Spinal cord (tissue), 9 donors: ENCODE measurements at regions not wholly inside any gene's neighbourhood (a gene's known extent, or its start where the extent isn't known, plus 50 kb on each side); places are given as distances from the start of the nearest gene placed in this dataset.

ENCODE experiments used
- DNase-seq, 6 donors: peaks; one replicate each; pipeline versions ENCODE4 v3.0.0 to v3.0.0-alpha.2; 2013 to 2015; ENCODE audit warnings: low spot score in 6 of 6, low read depth in 4 of 6
- H3K27ac ChIP-seq: one replicate; pipeline ENCODE4 v1.5.1; 2013; ENCODE audit warnings: low read depth, low read length, control low read depth
- H3K27me3 ChIP-seq: one replicate; pipeline ENCODE4 v1.6.1; 2013; ENCODE audit warnings: low read length; ENCODE audit not compliant: control insufficient read depth, insufficient read depth
- H3K36me3 ChIP-seq: one replicate; pipeline ENCODE4 v1.6.1; 2013; ENCODE audit warnings: low read length; ENCODE audit not compliant: control insufficient read depth, insufficient read depth
- H3K4me1 ChIP-seq: one replicate; pipeline ENCODE4 v1.6.1; 2013; ENCODE audit warnings: low read length; ENCODE audit not compliant: control insufficient read depth, insufficient read depth
- H3K4me3 ChIP-seq: one replicate; pipeline ENCODE4 v1.5.1; 2013; ENCODE audit warnings: low read depth, low read length, control low read depth
- H3K9me3 ChIP-seq: one replicate; pipeline ENCODE4 v1.6.1; 2013; ENCODE audit warnings: low read length; ENCODE audit not compliant: control insufficient read depth, insufficient read depth
- WGBS: methylation state at CpG from one replicate; pipeline ENCODE4 v1.1.5; 2013; ENCODE audit warnings: missing lambda C conversion rate; ENCODE audit not compliant: insufficient coverage; 5-methylcytosine and 5-hydroxymethylcytosine counted together
- donor health status: healthy.

- Histone ChIP-seq H3K27ac (no peak overlapping the region), H3K27me3 (no peaks in the 10 kb centered on the region), H3K4me3 (no peak overlapping the region), H3K4me1 (peaks cover 3% of the 10 kb centered on the region), H3K36me3 (no peaks in the 10 kb centered on the region), H3K9me3 (no peaks in the 10 kb centered on the region)
- DNase-seq = no peak
- WGBS = 58% methylated on average over 8 of the region's 9 CpGs
Observed at GRCh38 chr16:86090461-86091170, 191.7 kb downstream of the IRF8 start.

- no peak overlapping the region for H3K27ac ChIP-seq
- H3K9me3 ChIP-seq = no peaks in the 10 kb centered on the region
- DNase-seq = no peak
- H3K4me3 ChIP-seq = no peak overlapping the region
- no peaks in the 10 kb centered on the region for H3K36me3 ChIP-seq
- no peaks in the 10 kb centered on the region for H3K27me3 ChIP-seq
- WGBS = 90% methylated on average over 4 of the region's 7 CpGs
- peaks cover 3% of the 10 kb centered on the region for H3K4me1 ChIP-seq
Observed at GRCh38 chr16:86091976-86092375, 193.0 kb downstream of the IRF8 start.

GRCh38 chr16:86092586-86093480 is 193.9 kb downstream of the IRF8 start:
- WGBS = 90% methylated on average over 17 of the region's 27 CpGs
- no peak overlapping the region for H3K4me3 ChIP-seq

GRCh38 chr16:86093801-86094750 is 195.1 kb downstream of the IRF8 start:
- no peak for DNase-seq
- no peak overlapping the region for H3K4me3 ChIP-seq
- H3K9me3 ChIP-seq = peaks cover 5% of the 10 kb centered on the region
- H3K27me3 ChIP-seq = no peaks in the 10 kb centered on the region
- H3K27ac ChIP-seq = no peak overlapping the region
- no peaks in the 10 kb centered on the region for H3K36me3 ChIP-seq
- peaks cover 3% of the 10 kb centered on the region for H3K4me1 ChIP-seq
- 89% methylated on average over 13 of the region's 14 CpGs for whole genome bisulfite sequencing

More at GRCh38 chr16:86092586-86093480, 193.9 kb downstream of the IRF8 start:
- no peaks in the 10 kb centered on the region for H3K27me3 ChIP-seq
- H3K27ac ChIP-seq = no peak overlapping the region
- H3K9me3 ChIP-seq = peaks cover 5% of the 10 kb centered on the region
- H3K36me3 ChIP-seq = no peaks in the 10 kb centered on the region
- no peak for DNase-seq
- peaks cover 3% of the 10 kb centered on the region for H3K4me1 ChIP-seq

DNA sequence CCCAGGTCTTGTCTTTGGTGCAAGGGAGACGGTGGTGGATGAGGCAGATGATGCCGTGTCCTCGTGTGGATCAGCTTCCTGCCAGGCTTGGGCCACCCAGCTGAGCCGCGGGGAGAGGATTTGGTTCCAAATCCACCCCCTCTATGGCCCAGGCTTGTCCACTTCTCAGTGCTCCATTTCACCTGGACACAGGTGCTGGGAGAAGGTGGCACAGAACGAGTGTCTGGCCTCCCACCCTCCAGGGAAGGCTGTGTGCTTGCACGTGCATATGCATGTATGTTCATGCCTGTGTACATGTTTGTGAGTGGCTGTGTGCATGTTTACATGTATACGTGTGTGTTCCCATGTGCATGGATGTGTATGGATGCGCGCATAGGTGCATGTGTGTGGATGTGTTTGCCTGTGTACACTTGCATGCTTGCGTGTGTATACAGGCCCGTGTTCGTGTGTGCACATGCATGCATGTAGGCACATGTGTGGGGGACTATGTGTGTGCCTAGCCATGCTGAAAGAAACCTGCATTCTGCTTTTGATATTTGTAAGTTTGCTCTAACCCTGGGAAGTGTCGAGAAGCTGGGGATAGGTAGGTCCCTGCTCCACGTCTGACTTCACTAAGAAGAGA is 196.3 kb downstream of the IRF8 start:
- H3K4me3 ChIP-seq = no peak overlapping the region
- 95% methylated on average over 15 of the region's 15 CpGs for WGBS
- no peak overlapping the region for H3K27ac ChIP-seq
- H3K9me3 ChIP-seq = peaks cover 5% of the 10 kb centered on the region
- no peaks in the 10 kb centered on the region for H3K36me3 ChIP-seq
- H3K4me1 ChIP-seq = peaks cover 3% of the 10 kb centered on the region
- no peak for DNase-seq
- no peaks in the 10 kb centered on the region for H3K27me3 ChIP-seq

DNA sequence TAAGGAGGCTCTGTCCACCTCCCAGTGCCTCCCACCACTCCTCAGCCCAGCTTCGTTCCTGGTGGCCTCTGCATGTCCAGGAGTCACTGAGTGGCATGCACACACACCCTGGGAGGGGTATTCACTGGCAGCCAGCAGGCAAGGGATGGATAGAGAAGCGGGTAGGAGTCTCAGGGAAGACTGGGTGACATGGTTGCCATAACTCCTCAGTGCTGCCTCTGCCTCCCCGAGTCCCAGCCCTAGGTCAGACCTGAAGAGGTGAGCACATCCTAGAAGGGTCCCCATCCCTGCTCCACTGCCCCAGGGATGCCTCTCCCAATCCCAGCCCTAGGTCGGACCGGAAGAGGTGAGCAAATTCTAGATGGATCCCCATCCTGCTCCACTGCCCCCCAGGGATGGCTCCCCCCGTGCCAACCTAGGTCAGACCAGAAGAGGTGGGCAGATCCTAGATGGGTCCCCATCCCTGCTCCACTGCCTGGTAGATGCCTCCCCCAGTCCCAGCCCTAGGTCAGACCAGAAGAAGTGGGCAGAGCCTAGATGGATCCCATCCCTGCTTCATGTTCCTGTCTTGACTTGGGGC is 197.0 kb downstream of the IRF8 start:
- WGBS = 96% methylated on average over 6 of the region's 6 CpGs
- Histone ChIP-seq H3K27me3 (no peaks in the 10 kb centered on the region), H3K36me3 (no peaks in the 10 kb centered on the region), H3K4me3 (no peak overlapping the region), H3K9me3 (peaks cover 5% of the 10 kb centered on the region), H3K27ac (no peak overlapping the region), H3K4me1 (peaks cover 4% of the 10 kb centered on the region)
- no peak for DNase-seq

DNA sequence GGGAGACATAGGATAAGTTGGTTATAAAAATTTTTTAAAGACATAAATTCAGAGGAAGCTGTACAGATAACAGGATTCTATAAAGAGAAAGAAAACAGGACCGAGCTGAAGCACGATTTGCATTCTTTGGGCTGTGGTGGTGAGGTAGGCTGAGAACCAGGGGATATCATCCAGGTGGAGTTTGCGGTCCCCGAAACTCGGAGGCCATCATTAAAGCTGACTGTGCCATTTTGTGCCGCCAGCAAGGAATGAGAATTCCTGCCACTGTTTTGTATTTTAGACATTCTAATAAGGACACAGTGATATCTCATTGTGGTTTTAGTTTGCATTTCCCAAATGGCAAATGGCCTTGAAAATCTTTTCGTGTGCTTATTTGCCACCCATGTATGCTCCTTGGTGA is 197.9 kb downstream of the IRF8 start:
- Histone ChIP-seq H3K4me1 (peaks cover 8% of the 10 kb centered on the region), H3K36me3 (no peaks in the 10 kb centered on the region), H3K4me3 (no peak overlapping the region), H3K27ac (no peak overlapping the region), H3K27me3 (peaks cover 2% of the 10 kb centered on the region), H3K9me3 (peaks cover 5% of the 10 kb centered on the region)
- DNase-seq = no peak
- WGBS = 97% methylated on average over 5 of the region's 7 CpGs

- Histone ChIP-seq H3K27ac (no peak overlapping the region), H3K4me1 (peaks cover 8% of the 10 kb centered on the region), H3K9me3 (peaks cover 5% of the 10 kb centered on the region), H3K27me3 (peaks cover 2% of the 10 kb centered on the region), H3K4me3 (no peak overlapping the region), H3K36me3 (no peaks in the 10 kb centered on the region)
- WGBS = 52% methylated on average over 9 of the region's 10 CpGs
- no peak for DNase-seq
Observed at GRCh38 chr16:86099326-86099725, 200.4 kb downstream of the IRF8 start.
